MV-4-11 (cell line): ENCODE measurements at regions not wholly inside any gene's neighbourhood (a gene's known extent, or its start where the extent isn't known, plus 50 kb on each side); places are given as distances from the start of the nearest gene placed in this dataset.

Experiments
- DNase-seq: peaks from one replicate; lab custom pipeline; 2025; lab: John Stamatoyannopoulos, UW

DNA sequence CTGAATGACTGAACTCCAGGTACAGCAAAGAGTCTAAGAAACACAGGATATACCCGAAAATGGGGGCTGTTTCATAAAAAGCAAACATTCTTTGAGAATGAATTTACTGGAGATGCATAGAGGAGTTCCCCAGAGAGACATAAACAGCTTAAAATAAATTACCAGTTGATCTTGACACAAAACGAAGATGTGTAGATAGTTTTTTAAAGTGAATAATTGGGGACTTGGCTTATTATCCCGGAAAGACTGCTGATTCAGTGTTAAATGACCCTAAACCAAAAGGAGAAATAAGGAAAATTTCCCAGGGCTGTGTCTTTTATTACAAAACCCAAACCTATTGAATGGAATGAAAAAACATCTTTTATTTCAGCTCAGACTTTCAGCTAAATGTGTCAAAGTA lies 1052.8 kb upstream of the TMEM132C start:
- no peak for DNase-seq

DNA sequence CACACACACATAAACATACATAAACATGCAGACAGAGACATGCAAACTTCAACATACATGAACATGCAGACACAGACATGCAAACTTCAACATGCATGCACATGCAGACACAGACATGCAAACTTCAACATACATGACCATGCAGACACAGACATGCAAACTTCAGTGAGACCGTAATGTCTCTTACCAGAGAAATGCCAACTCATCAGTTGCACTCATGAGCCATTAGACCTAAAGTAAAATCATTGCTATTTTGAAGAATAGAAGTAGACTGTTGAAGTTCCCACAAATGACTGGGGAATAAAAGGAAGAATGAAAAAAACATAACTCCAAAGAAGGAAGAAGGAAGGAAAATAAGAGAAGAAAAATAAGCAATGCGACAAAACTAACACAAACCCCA lies 1044.0 kb upstream of the TMEM132C start:
- DNase-seq = no peak

DNA sequence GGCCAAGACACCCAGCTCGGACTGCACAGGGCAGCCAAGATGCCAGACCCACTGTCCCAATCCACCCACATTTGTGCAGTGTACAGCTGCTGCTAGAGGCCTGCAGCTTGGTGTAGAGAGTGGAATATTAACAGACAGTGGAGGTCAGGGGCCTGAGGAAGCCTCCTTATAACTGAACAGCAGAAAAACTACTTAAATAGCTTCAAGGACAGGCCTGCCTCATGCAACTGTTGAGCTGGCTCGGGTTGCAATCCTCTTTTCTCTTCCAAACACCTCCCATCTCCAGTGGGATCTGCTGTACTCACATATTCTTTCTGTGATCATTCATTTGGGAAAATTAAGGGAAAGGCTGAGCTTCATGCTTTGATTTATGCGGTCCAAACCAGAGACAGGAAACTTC lies 1043.2 kb upstream of the TMEM132C start:
- DNase-seq = no peak

DNA sequence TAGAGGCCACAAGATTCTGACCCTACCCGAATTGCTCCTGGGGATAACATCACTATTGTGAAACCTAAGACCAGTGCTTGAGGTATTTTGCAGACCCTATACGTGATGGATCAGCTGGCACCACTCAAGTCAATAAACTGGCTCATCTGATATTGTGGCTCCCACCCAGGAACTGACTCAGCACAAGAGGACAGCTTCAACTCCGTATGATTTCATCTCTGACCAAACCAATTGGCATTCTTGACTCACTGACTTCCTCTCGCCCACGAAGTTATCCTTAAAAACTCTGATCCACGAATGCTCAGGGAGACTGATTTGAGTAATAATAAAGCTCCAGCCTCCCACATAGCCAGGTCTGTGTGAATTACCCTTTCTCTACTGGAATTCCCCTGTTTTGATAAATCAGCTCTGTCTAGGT lies 1036.1 kb upstream of the TMEM132C start:
- DNase-seq = peak; percentile 2

DNA sequence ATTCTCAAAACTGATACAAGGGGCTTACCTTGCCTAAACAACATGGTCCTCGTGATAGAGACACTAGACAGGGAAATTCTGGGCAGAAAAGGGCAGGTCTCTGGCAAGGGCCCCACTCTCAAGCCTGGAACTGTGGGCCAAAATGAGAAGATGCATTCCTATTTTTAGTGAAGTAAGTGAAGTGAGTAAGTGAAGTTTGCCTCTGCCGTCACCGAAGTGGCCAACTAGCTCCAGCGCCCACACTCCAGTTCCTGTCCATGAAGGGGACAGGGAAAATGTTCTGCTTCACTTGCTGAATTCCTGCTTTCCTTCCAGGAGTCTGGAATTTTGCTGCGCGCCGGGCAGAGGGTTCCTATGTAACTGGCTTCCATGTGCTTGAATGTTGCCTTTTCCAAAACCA lies 1035.6 kb upstream of the TMEM132C start:
- DNase-seq = no peak

DNA sequence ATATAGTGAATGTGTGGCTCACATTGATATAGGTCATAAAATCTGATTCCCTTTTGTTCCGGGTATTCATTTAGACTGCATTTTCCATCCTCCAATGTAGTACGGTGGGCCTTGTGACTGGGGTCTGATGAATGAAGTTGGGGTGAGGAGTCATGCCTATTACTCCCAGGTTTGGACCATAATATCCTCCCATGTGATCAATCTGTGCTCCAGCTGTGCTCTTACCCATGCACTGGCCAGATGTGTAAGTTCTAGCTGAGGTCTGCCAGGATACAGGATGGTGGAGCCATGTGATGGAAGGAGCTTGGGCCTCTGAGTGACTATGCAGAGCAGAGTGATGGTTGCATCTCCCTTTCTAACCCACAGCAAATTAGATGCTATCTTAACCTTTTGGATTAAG lies 1034.0 kb upstream of the TMEM132C start:
- DNase-seq = no peak

DNA sequence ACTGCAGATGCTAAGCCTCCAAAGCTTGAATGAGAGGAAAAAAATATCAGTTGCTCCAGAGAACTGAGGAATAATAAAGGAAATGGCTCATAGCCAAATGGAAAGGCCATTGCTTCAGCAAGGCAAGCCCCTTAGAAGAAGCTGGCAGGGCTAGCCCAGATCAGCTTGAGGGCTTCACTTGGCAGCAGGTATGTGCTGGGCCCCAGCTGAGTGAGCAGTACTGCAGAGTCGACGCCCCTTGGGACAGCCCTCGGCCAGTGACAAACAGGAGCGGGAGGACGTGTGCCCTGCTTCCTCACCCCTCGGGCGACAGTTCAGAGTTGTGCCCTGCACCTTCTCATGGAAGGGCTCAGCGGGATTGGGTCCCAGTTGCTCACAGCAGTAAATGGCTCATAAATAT lies 1031.2 kb upstream of the TMEM132C start:
- no peak for DNase-seq

DNA sequence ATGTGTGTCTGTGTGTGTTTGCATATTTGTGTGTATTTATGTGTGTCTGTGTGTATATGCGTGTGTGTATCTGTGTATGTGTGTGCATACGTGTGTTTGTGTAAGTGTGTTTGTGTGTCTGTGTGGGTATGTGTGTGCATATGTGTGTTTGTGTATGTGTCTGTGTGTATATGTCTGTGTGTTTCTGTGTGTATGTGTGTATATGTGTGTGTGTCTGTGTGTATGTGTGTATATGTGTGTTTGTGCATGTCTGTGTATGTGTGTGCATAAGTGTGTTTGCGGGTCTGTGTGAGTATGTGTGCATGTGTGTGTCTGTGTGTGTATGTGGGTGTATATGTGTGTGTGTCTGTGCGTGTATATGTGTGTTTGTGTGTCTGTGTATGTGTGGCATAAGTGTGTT lies 1030.5 kb upstream of the TMEM132C start:
- no peak for DNase-seq

DNA sequence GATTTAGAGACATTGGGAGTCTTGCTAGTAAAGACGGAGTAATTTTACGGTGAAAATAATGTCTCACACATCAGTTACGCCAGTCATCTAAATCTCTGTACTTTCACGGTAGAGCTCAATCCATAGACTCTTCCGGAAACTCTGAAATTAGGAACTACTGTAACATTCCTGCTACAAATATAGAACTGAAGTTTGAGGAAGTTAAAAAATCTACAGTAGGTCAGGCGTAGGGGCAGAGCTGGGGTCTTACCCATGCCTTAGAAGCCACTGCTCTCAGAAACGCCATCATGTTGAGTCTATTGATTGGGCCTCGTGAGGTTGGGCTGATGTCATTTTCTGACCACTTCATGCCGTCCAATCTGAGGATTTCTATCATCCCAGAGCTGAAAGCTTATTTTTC lies 1029.8 kb upstream of the TMEM132C start:
- DNase-seq = peak; percentile 67

DNA sequence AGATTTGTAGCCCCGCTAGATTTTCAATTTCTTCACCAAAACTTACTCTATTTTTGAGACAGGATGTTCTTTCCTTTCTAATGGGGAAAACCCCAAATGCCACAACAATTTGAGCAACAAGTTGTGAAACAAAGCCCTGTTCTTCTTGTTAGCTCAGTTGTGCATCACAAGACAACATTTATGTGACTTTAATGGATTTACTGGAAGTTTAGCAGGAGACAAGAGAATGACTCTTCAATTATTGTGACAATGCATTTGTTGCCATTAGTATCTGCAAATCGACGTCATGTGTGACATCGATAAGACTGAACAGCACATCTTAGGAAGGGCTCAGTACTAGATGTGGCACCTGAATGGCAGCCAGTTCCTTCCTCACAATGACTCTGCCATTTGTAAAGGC lies 1028.9 kb upstream of the TMEM132C start:
- DNase-seq = peak; percentile 68

DNA sequence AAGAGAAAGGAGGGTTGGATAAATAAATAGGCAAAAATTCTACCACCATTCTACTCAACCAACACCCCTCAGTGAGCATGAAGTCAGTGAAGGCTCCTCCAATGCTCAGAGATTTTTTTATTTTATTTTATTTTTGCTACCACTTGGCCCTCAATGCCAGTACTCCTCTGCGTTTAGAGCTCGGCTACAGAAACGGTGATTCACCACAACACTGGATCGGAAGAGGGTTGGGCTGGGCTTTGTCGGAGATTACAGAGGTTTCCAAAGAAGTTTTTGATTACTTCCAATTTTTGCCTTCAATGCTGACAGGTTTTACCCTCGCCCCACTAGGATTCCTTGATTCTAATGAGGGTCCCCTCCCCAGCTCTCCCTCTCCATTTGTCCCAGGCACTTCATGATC lies 1027.2 kb upstream of the TMEM132C start:
- no peak for DNase-seq

DNA sequence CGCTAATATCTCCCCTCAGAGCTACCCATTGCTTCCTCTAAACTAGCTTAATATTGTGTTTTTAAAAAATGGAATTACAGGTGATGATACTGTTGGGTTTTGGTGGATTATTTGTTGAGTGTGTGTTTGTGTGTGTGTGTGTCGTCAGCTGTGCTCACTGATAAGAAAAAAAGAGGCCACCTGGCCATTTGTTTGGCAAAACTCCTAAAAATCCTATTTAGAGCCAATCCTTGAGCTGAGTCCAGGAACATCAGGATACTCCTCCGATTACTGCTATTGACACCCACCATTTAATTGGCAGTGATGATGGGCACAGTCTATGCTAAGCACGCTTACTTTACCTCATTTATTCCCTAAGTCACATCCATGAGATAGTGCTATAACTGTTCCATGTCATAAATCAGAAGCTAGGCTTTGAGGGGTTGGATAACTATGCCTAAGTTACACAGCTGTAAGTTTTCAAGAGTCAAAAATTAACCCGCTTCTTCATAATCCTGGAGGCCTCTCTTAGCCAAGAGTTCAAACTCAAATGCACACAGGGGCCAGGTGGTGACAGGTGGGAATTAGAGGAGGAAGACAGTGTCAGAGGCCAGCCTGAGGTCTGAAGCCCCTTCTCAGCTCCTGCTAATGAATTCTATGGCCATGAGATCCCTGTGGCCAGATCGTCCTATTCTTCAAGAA lies 1026.6 kb upstream of the TMEM132C start:
- no peak for DNase-seq

DNA sequence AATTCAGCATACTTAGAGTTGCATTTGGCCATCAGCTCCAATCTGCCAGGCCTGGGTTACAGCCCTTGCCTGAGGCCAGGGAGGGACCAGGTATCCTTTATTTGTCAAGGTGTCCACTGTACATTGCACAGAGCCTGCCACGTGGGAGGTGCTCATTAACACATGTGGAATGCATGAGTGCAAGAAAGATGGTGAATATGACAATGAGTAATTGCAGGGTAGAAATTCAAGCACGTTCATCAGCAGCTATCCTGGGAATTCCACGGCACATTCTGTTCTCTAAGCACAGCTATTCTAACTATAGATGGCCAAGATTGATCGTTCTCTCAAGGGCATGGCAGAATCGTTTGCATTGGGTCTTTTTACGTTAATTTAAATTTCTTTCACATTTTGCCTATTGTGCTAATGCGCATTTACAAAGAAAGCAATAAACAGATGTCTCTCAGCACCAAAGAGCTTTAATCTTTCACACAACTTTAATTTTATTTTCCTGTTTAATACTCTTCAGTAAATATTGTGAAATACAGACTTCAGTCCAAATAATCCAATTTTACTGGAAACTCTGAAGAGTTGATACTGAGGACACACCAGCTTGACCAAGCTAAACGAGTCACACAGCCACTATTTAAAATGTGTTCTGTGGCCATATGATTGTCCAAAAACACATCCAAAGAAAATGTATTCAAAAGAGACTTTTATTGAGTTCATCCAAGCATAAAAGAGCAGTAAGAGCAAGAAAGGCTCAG lies 1025.7 kb upstream of the TMEM132C start:
- DNase-seq = no peak

DNA sequence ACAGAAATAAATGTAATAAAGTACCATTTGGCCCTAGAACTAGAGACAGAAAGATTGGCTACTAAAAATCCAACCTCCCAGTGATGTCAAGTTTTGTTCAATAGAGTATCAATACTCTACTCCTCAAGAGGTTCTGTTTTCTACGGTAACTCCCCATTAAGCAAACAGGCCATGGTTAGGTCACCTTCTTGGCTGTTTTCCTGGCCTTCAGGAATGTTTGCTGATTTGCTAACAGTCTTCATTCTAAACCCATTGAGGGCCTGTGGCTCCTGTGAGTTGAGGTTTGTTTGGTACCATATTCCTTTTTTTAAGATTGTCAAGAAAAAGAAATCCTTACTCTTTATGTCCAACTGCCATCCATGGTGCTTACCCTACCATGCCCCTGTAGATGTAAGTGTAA lies 1022.0 kb upstream of the TMEM132C start:
- DNase-seq = no peak

DNA sequence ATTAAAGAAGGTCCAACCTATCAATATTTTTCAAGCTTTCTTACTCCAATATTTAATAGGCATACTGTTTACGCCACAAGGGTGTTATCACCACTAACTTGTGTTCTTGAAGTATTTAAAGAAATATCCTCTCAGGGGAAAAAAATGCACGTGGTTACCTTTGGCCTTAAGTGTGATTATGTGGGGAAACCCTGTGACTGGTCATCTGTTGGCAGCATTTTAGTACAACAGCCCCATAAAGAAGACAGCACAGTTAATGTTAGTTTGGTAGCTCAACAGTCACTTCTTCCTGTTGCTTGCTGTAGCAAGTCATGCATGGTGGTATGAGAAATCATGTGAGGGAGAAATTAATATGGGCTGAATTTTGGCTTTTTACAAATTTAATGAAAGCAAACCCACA lies 1021.5 kb upstream of the TMEM132C start:
- DNase-seq = no peak

DNA sequence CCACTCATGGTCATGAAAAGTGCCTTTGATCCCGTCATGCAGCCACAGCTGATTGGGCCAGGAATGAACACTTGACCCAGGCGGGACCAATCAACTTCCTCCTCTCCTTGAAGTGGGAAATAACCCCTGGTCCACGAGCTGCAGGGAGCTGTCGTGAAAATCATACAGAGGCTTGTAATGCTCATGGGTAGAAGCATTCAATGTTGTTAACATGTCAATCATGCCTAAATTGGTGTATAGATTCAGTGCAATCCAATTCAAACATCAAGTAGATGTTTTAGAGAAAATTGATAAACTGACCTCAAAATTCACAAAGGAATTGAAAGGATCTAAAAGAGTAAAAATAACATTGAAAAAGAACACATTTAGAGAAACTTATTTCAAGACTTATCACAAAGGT lies 1019.0 kb upstream of the TMEM132C start:
- no peak for DNase-seq

DNA sequence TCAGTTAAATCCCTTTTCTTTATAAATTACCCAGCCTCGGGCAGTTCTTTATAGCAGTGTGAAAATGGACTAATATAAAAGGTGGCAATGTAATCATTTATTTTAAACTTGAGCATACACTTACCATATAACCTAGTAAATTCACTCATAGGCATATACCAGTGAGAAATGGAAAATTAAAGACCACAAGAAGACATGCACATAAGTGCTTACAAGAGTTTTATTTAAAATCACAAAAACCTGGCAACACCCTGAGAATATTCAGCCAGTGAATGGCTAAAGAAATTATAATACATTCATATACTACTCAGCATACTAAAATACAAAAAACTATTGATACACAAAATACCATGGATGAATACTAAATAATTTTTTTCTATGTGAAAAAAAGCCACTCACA lies 1017.5 kb upstream of the TMEM132C start:
- DNase-seq = no peak

DNA sequence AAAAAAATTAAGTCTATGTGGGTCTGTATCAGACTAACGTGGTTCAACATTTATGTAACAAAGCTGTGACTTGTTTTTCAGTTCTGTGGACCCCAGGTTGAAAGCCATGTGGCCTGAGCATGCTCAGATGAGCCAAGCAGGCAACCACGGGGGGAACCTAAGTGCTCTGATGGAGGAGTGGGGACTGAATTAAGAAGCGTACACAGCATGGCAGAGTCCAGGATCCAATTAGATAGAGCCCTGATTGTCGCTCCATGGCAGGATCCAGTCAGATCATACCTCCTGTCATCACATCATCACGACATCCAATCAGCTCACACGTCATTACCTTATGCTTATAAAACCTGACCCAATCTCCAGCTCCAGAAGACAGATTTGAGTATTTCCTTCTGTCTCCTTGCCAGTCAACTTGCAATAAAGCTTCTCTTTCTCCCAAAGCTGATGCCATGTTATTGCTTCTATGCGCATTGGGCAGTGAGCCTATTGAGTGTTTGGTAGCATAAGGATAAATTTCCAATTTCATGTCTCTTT lies 1013.1 kb upstream of the TMEM132C start:
- DNase-seq = no peak

DNA sequence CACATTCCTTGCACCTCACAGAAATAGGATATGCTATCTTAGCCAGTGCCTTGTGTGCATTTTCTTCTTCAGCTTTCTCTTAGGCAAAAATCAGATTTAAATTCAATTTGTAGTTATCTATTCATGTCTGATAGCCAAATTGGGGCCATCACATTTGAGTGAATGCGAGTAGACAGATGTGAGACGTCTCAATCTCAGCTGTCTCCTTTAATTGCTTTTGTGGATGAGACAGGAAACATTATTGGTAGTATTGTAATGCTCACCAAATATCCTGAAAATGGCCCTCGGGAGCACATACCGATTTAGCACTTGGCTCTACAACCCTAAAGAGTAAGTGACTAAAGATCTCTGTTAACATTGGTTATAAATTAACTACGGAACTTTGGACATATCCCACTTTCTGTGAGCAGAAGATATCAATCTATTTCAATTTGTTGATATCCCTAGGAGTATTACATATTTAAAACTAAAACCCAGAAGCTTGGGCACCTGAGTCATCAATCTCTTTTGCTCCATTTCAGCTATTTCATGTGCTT lies 1012.5 kb upstream of the TMEM132C start:
- DNase-seq = no peak

DNA sequence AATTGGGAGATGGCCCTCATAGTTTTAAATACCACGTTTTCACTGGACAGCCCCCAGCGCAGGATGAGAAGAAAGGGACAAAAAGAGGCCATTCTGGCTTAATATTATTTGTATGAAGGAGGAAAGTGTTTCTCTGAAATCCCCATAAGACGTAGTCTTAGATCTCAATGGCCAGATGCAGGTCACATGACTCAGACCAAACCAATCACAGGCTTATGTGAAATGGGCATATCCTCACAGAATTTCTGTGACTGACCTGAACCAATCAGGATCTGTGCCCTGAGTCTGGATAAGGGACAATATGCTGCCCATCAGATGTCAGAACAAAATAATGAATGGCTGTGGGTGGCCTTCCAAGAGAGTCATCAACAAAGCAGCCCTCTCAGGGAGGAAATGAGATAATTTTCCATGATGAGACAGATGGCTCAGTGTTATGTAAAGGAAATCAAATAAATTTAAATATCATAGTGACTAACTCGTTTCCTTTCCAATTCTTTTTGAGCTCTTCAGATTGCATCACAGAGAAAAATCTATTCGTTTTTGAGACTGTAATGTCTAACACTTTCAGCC lies 1009.5 kb upstream of the TMEM132C start:
- DNase-seq = no peak

DNA sequence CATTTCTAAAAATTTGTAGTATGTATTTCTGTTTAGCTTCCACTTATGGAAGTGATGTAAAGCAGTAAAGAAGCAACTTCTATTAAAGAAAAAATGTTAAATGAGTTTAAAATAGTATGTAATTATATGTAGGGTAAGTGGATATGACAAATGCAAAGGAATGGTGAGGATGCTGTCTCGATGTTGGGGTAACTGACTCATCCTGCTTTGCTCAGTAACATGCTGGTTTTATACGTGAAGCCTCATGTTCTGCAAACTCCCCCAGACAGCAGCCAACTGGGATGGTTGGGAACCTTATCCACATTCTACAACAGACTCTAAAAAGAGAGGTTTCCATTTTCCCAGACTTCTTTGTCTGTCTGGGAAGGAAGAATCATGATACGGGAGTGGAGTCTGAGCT lies 1006.4 kb upstream of the TMEM132C start:
- no peak for DNase-seq

DNA sequence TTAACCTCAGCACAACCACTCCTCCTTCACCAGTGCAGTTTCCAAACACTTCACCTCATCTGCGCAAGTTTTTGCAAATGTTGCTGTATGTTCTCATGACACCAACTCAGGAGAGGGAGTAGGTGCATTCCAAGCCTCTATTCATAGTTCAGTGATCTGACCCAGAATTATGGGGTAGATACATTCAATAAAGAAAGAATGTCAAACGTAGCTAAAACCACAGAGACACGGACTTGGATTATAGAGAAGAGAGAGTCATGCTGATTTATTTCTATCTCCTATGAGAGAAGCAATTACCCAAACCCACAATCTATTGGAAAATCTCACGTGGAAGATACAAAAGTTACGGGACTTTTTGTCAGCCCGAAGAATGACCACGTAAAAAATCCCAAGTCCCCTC lies 1006.0 kb upstream of the TMEM132C start:
- no peak for DNase-seq

DNA sequence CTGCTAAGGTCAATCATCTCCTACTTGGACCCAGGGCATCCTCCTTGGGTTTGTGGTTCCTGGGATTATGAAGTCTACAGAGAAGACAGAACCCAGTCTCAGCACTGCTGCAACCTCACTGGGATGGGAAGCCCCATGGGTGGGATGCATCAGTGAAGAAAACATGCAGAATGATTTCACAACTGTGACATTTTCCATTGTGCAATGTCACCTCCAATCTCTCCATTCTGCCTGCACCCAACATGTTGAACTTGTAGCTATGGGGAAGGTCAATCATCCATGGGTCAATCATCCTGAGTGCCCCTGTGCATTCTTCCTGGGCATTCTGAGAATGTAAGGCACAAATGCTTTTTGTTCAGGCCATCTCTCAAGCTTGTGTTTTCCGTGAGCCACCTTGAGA lies 1004.4 kb upstream of the TMEM132C start:
- peak; percentile 41 for DNase-seq
